GM21367 (cell line): ENCODE measurements at regions not wholly inside any gene's neighbourhood (a gene's known extent, or its start where the extent isn't known, plus 50 kb on each side); places are given as distances from the start of the nearest gene placed in this dataset.

Experiments used
- ATAC-seq: cut with Tn5 transposase; IDR thresholded peaks from one replicate; pipeline ENCODE4 v1.9.1; 2021; ENCODE audit not compliant: unreplicated experiment

GRCh38 chr7:79876848-79877252, 257.8 kb upstream of the GNAI1 start:
- no peak for ATAC-seq

- no peak for ATAC-seq
Measured at GRCh38 chr7:79874797-79875196, 259.8 kb upstream of the GNAI1 start.

GRCh38 chr7:79872176-79872575, 262.5 kb upstream of the GNAI1 start:
- ATAC-seq: no peak

- ATAC-seq: no peak
Measured at GRCh38 chr7:79868010-79868409, 266.6 kb upstream of the GNAI1 start.

GRCh38 chr7:79862447-79863210, 272.0 kb upstream of the GNAI1 start:
- ATAC-seq: no peak

- ATAC-seq: no peak
Measured at GRCh38 chr7:79855172-79855571, 279.5 kb upstream of the GNAI1 start.

- ATAC-seq: no peak
Measured at GRCh38 chr7:79854621-79855020, 280.0 kb upstream of the GNAI1 start.

- no peak for ATAC-seq
Measured at GRCh38 chr7:79837915-79838314, 296.7 kb upstream of the GNAI1 start.

- no peak for ATAC-seq
Measured at GRCh38 chr7:79833616-79834015, 301.0 kb upstream of the GNAI1 start.

GRCh38 chr7:79828866-79829265, 305.8 kb upstream of the GNAI1 start:
- ATAC-seq: no peak

GRCh38 chr7:79823246-79823951, 311.2 kb upstream of the GNAI1 start:
- ATAC-seq: no peak

GRCh38 chr7:79822620-79823240, 311.9 kb upstream of the GNAI1 start:
- ATAC-seq: no peak

- no peak for ATAC-seq
Measured at GRCh38 chr7:79820387-79820786, 314.2 kb upstream of the GNAI1 start.

GRCh38 chr7:79810916-79811315, 323.7 kb upstream of the GNAI1 start:
- no peak for ATAC-seq

GRCh38 chr7:79806161-79806734, 328.4 kb upstream of the GNAI1 start:
- no peak for ATAC-seq

GRCh38 chr7:79790656-79791262, 337.3 kb upstream of the MAGI2 start:
- no peak for ATAC-seq

GRCh38 chr7:79789584-79790345, 336.3 kb upstream of the MAGI2 start:
- ATAC-seq: no peak

GRCh38 chr7:79787623-79788022, 334.2 kb upstream of the MAGI2 start:
- ATAC-seq: no peak

- no peak for ATAC-seq
Measured at GRCh38 chr7:79787096-79787495, 333.6 kb upstream of the MAGI2 start.

GRCh38 chr7:79786187-79786586, 332.7 kb upstream of the MAGI2 start:
- no peak for ATAC-seq

GRCh38 chr7:79785556-79785955, 332.1 kb upstream of the MAGI2 start:
- no peak for ATAC-seq
